NCI-H526 (cell line): ENCODE measurements at regions not wholly inside any gene's neighbourhood (a gene's known extent, or its start where the extent isn't known, plus 50 kb on each side); places are given as distances from the start of the nearest gene placed in this dataset.
"Not testable (repeated sequence)": the region's sequence is repeated elsewhere in the genome, so short reads cannot be mapped to it uniquely, and the experiment has no call there.

ENCODE experiments used
- DNase-seq, 2 experiments: peaks; one replicate each; lab custom pipeline; 2025; lab: John Stamatoyannopoulos, UW

- DNase-seq, result not testable (repeated sequence)
Measured at GRCh38 chr5:1588071-1588694, 64.4 kb upstream of the LPCAT1 start.

GRCh38 chr5:1583081-1583875, 59.5 kb upstream of the LPCAT1 start:
- DNase-seq, result not testable (repeated sequence)

DNA sequence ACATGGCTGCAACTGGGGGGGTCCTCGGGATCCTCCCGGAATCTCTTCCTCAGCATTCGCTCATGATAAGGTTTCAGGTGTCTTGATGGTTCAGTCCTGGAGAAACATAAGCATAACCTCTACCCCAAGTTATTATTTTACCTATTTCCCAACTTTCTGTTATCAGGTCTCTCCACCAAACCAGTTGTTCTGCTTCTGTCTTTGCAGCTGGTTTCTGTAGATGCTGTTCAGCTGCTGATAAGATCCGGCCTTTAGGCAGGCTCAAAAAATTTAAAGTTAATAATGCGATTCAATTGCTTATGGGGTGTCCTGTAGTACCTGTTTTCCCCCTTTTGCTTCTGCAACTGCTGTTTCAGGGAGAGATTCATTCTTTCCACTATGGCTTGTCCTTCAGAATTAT, 55.6 kb upstream of the LPCAT1 start:
- DNase-seq, result not testable (repeated sequence)

DNA sequence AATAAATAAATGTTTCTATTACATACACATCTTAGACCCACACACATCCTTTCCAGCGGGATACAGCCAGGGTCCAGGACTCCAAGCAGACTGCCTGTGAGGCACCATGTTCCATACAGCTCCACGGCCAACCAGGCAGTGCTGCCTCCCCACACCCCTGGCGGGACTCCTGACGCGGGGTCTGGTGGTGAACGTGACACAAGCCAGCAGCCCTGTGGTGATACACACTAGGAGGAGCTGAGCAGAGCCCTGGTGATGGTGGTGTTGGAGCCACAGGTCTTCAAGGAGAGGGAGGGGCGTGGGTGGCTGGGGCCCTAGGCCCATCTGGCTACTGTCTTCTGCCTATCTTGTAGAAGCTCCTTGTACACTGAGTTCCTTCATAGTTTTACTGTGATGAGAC, 53.1 kb upstream of the LPCAT1 start:
- DNase-seq, result not testable (repeated sequence)

GRCh38 chr5:1575991-1576714, 52.4 kb upstream of the LPCAT1 start:
- DNase-seq, result not testable (repeated sequence)

GRCh38 chr5:1575491-1575890, 51.7 kb upstream of the LPCAT1 start:
- not testable (repeated sequence) for DNase-seq

GRCh38 chr5:1574023-1574318, 50.2 kb upstream of the LPCAT1 start:
- not testable (repeated sequence) for DNase-seq

DNA sequence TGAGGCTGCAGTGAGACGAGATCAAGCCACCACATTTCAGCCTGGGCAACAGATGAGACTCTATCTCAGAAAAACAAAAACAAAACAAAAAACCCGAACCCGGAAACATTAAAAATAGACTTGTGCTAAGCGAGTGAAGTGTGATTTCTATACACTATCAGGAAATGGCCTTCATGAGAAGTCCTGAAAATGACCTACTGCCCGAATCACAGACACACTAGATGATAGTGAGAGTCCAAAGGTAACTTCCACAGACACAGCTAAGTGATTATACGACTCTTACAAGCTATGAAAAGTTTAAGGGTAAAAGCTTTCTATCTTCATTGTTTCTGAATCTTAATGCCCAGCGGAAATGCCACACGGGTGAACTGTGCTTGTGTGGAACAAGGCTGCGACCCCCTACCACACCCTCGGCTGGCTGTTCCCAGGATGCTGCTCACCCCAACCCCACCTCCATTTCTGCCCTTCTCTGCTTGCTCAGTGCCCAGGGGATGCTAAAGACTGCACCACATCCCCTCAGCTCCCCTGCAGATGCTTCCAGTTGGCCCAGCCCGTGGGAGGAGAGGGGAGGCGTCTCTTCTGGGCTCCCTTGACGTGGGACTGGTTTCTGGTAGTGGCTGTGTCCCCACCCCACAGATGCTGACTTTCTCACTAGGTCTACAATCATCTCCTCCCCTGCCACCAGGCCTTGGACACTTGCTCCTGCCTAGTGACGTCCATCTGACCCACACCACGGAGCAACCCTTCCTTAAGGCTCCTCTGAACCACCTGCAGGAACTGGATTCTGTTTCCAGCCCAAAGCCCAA, 49.7 kb upstream of the LPCAT1 start:
- DNase-seq, result not testable (repeated sequence)
